Activated gamma-delta T cell treated with anti-CD3 and anti-CD28 coated beads, Interleukin-2, amount 50 U/mL, for 16 hours (primary cell): ENCODE measurements at regions not wholly inside any gene's neighbourhood (a gene's known extent, or its start where the extent isn't known, plus 50 kb on each side); places are given as distances from the start of the nearest gene placed in this dataset.
"Not testable (repeated sequence)": the region's sequence is repeated elsewhere in the genome, so short reads cannot be mapped to it uniquely, and the experiment has no call there.

ENCODE experiments used
- DNase-seq: peaks from one replicate; pipeline ENCODE4 v3.0.0-alpha.2; 2020; ENCODE audit warnings: low read depth

DNA sequence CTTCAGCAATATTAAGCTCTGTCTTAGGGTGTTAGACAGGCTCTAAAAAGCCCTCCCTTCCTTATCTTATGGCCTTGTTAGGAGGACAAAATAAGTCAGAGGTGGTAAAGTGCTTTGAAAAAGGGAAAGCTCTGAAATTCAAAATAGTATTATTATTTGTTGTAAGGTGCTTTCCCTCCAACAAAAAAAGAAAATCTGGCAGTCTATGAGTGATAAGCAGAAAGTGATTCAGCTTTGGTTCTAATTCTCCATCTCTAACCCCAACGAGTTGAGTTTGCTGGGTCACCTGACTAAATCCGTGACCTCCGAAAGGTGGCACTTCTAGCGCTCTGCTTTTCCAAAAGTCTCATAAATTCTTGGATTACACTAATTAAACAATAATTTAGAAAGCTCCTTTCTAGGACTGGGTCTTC is 305.1 kb downstream of the BCL2L11 start:
- DNase-seq, result not testable (repeated sequence)

DNA sequence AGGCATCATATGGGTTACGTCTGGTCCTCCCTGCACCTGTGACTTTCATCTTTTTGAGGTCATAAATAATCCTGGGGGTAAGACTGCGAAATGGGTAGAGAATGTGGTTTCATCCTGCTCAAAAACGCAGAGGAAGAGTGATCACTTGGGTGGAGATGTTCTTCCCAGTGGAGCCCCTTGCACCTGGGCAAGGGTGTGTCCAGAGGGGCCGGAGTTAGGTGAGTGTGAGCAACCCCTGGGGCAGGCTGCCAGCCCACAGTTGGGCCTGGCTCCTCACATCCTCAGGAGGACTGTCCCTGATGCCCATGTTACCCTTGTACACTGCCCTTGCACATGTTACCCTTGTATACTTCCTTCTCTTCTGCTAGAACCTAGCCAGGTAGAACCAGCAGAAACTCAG is 306.6 kb downstream of the BCL2L11 start:
- not testable (repeated sequence) for DNase-seq

DNA sequence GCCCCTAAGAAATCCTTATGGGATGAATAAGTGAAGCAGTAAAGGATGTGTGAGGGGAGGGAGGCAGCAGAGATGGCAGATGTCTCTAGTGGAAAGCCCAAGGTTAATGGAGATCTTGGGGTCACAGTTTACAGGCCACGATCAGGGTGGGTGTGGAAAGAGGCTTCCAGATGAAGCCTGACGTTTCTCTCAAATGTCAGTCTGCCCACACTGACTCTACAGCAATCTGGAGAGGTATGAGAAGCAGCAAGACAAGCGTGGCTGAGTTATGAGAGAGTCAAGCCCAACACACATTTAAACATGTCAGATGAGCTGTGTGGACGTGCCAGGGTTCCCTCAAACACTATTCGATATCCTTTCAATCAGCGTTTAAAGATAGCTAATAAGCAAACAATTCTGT is 308.2 kb downstream of the BCL2L11 start:
- DNase-seq, result not testable (repeated sequence)

GRCh38 chr2:111429353-111429752 is 308.6 kb downstream of the BCL2L11 start:
- not testable (repeated sequence) for DNase-seq

- not testable (repeated sequence) for DNase-seq
Measured at GRCh38 chr2:111430817-111431661, 310.3 kb downstream of the BCL2L11 start.

DNA sequence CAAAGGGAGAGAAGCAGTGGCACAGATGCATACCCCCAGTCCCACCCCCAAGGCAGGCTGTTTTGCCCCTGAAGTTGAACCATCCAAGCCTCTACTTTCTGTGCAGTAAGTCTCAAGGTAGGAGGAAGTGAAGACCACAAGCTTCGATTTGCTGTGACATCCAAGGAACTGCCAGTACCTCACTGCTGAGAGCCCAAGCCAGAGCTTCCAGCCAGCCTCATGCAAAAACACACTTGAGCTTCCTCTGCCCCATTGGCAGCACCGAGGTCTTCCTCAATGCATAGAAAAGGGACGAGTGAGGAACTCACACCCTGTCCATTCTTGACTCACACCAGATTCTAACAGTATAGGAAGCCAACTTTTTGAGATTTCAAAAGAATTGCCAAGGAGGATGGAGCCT is 311.7 kb downstream of the BCL2L11 start:
- DNase-seq, result not testable (repeated sequence)

DNA sequence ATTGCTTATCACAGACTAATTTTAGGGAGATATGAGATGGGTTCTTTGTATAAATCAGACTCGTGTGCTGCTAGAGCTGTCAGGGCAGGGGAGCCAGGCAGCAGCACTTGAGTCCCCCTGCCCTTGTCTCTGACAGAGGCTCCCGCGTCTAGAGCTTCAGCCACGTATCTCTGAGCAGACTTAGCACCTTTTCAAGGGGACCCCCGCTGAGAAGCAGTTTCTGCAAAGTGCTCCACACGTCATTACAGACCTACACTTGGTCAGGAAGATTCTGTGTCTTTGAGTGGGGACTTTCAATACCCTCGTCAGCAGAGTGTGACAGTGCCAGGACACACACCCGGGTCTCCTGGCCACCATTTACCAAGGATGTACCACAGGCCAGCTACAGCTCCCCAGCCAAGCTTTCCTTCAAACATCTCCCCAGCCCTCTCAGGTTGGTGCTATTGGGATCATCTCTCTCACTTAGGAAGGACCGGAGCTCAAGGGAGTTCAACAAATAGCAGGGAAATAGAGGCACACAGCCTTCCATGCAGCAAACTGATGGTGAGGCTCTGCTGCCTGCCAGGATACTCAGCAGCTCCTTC is 312.3 kb downstream of the BCL2L11 start:
- not testable (repeated sequence) for DNase-seq

- not testable (repeated sequence) for DNase-seq
Measured at GRCh38 chr2:111433892-111434607, 313.3 kb downstream of the BCL2L11 start.

DNA sequence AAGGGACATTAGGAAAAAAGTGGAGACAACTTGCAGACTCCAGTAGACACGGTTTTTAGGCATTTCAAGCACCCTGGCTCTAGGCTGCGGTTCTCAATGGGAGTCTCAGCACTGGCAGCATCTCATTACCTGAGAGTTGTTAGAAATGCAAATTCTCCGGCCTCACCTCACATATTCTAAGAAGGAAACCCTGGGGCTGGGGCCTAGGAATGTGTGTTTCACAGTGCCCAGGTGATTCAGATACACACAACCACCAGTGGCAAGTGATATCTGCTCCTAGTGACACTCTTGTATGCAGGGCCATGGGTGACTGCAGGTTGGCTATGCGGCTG is 313.9 kb downstream of the BCL2L11 start:
- DNase-seq, result not testable (repeated sequence)

- not testable (repeated sequence) for DNase-seq
Measured at GRCh38 chr2:111435553-111436310, 315.0 kb downstream of the BCL2L11 start.

GRCh38 chr2:111436411-111436810 is 315.7 kb downstream of the BCL2L11 start:
- DNase-seq, result not testable (repeated sequence)

- not testable (repeated sequence) for DNase-seq
Measured at GRCh38 chr2:111437288-111437990, 316.7 kb downstream of the BCL2L11 start.

GRCh38 chr2:111438161-111438560 is 317.4 kb downstream of the BCL2L11 start:
- not testable (repeated sequence) for DNase-seq

DNA sequence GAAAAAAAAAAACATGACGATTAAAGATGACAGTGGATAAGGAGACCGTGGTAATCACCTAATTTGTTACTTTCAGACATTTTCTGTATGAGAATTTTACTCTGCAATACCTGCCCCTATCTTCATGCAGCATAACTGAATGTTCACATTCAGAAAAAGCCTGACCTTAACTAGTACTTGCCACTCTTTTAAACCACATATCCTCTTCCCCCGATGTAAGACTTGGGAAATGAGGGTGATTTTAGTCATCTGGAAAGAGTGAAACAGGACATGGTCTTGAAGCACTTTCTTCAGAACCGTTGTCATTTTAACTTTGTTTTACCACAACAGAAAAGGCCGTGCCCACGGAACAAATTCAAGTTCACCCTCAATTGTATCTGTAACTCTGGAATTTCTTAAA is 318.5 kb downstream of the BCL2L11 start:
- DNase-seq, result not testable (repeated sequence)

DNA sequence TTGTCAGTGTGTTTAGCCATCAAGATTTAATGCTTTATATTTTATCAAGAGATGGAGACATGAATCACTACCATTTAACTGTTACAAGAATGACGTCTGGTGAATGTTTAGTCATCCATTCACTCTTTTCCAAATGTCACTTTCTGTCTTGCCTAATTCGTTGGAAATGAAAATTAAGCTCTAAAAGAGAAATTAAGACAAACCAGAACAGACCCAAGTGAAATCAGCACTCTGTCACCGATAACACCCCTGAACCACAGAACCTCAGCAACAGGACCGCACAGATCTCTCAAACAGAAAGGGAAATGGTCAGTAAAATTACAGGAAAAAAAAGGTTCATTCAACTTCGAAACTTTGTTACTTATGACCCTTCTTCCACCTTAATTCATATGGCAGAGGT is 320.9 kb downstream of the BCL2L11 start:
- DNase-seq, result not testable (repeated sequence)

GRCh38 chr2:111442767-111443454 is 322.2 kb downstream of the BCL2L11 start:
- DNase-seq, result not testable (repeated sequence)

DNA sequence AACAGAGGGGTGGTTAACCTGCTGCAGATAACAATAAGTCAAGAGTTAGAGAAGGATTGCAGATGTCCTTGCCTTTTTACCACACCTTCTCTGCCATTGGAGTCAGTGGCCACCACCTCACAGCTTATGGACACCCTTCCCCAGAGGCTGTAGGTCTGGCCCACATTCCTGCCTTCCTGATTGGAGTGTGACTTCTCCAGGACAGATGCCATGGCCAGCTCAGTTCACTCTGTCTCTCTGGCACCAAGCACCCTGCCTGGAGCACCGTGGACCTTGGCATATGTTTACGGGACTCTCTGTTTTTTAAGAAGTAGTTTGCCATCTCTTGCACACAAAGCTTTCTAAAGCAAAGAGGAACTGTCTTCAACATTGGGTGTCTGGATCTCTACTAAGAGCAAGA is 323.8 kb downstream of the BCL2L11 start:
- not testable (repeated sequence) for DNase-seq

GRCh38 chr2:111445191-111445929 is 324.6 kb downstream of the BCL2L11 start:
- DNase-seq, result not testable (repeated sequence)

GRCh38 chr2:111445941-111446340 is 325.2 kb downstream of the BCL2L11 start:
- DNase-seq, result not testable (repeated sequence)

DNA sequence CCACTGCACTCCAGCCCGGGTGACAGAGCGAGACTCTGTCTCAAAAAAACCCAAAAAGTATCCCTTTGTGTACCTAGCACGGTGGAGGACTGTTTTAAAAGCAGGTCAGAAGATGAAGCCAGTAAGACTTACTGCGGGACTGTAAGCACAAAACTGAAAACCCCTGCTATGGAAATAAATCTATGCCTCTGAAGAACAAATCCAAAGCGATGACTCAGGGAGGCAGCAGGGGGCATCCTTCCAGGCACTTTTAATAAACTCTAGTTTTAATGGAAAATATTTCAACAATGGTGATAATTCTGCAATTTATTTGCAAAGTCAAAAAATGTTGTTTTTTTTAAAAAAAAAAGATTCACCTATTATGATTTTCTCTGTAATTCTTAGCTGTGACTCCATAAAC is 326.8 kb downstream of the BCL2L11 start:
- DNase-seq, result not testable (repeated sequence)
